Chondrocyte (in vitro differentiated cells): ENCODE measurements at regions not wholly inside any gene's neighbourhood (a gene's known extent, or its start where the extent isn't known, plus 50 kb on each side); places are given as distances from the start of the nearest gene placed in this dataset.
"Not testable (repeated sequence)": the region's sequence is repeated elsewhere in the genome, so short reads cannot be mapped to it uniquely, and the experiment has no call there.

Experiments
- DNase-seq: peaks from one replicate; pipeline ENCODE4 v3.0.0; 2021; ENCODE audit warnings: mixed read lengths, low spot score
- H3K27ac Mint-ChIP-seq: one replicate; pipeline ENCODE4 v1.8.0; 2021; ENCODE audit warnings: mild to moderate bottlenecking, moderate library complexity, mixed read lengths; ENCODE audit not compliant: unreplicated experiment
- H3K27me3 Mint-ChIP-seq: 2 replicates; pipeline ENCODE4 v1.8.0; 2021; ENCODE audit warnings: low read depth, mixed read lengths
- H3K36me3 Mint-ChIP-seq: 2 replicates; pipeline ENCODE4 v1.8.0; 2021; ENCODE audit warnings: low read depth, mixed read lengths
- H3K4me1 Mint-ChIP-seq: 2 replicates; pipeline ENCODE4 v1.8.0; 2021; ENCODE audit warnings: low read depth, mild to moderate bottlenecking, mixed read lengths
- H3K4me3 Mint-ChIP-seq: one replicate; pipeline ENCODE4 v1.8.0; 2021; ENCODE audit warnings: mild to moderate bottlenecking, moderate library complexity, mixed read lengths; ENCODE audit not compliant: unreplicated experiment
- H3K9me3 Mint-ChIP-seq: 2 replicates; pipeline ENCODE4 v1.8.0; 2021; ENCODE audit warnings: low read depth, mixed read lengths
- TF ChIP-seq, protein P1 (sequence below): fragments of 200-600 bp; sonication (generic); IDR thresholded peaks from 2 replicates; pipeline ENCODE4 v1.5.0; 2021; ENCODE audit warnings: antibody characterized with exemption, mild to moderate bottlenecking, moderate library complexity

DNA sequence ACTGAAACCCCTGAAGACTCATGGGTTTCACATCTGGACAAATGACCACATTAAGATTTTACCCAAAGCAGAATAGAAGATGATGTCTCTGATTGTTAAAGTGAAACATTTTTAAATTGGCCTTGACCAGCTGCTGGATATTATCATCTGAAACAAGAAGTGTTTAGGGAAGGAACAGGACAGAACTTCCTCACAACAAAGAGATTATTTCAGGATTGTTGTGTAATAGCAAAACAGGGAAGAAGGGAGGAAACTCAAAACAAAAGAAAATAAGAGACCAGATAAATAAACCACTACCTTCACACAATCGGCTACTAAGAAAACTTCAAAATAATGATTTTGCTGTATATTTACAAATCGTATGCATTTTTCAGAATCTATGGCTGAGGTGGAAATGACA lies 319.2 kb upstream of the API5 start:
- H3K27ac Mint-ChIP-seq = no peak overlapping the region
- peaks cover 6% of the 10 kb centered on the region for H3K9me3 Mint-ChIP-seq
- TF ChIP-seq, protein P1, sequence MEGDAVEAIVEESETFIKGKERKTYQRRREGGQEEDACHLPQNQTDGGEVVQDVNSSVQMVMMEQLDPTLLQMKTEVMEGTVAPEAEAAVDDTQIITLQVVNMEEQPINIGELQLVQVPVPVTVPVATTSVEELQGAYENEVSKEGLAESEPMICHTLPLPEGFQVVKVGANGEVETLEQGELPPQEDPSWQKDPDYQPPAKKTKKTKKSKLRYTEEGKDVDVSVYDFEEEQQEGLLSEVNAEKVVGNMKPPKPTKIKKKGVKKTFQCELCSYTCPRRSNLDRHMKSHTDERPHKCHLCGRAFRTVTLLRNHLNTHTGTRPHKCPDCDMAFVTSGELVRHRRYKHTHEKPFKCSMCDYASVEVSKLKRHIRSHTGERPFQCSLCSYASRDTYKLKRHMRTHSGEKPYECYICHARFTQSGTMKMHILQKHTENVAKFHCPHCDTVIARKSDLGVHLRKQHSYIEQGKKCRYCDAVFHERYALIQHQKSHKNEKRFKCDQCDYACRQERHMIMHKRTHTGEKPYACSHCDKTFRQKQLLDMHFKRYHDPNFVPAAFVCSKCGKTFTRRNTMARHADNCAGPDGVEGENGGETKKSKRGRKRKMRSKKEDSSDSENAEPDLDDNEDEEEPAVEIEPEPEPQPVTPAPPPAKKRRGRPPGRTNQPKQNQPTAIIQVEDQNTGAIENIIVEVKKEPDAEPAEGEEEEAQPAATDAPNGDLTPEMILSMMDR = no peak
- no peak for DNase-seq
- H3K4me3 Mint-ChIP-seq = no peak overlapping the region
- H3K27me3 Mint-ChIP-seq = no peaks in the 10 kb centered on the region
- no peaks in the 10 kb centered on the region for H3K4me1 Mint-ChIP-seq
- H3K36me3 Mint-ChIP-seq = no peaks in the 10 kb centered on the region

DNA sequence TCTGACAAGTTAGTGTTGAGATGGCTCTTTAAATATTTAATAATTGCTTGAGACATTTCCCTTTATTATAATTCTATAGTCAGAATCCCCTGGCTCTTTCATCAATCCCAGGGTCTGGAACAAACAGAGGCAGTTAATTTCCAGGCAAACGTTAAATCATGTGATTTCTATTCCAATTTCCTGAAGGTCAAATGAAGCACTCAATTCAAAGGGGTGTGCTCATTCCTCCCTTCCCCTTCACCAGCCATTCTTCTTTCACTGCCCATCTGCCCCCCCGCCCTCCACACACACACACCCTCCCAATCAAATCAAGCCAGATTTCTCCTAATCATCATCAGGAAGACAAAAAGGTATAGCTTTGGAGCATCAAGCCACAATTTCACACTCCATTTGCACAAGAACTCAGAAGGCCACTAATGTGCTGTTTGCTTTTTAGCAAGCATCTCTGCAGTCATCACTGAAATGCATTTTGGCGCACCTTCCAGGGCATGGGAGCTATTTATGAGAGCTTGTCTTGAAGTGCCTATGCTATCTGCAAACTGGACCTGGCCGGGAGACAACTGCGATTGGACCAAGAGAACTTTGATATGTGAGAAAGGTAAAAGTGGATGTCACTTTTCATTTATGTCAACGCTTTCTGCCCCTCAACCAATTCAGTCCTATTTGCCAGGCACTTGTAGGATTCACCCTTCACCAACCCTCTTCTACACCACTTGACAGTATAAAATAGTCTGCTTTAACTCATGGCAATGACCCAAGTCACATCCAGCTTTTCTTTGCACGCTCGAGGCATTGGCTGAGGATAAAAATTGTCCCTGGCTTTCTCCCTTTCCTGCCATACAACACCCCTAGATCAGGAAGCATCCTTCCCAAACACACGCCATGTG lies 315.1 kb upstream of the API5 start:
- peaks cover 7% of the 10 kb centered on the region for H3K9me3 Mint-ChIP-seq
- H3K4me1 Mint-ChIP-seq = no peaks in the 10 kb centered on the region
- DNase-seq = no peak
- H3K36me3 Mint-ChIP-seq = no peaks in the 10 kb centered on the region
- no peak overlapping the region for H3K27ac Mint-ChIP-seq
- no peaks in the 10 kb centered on the region for H3K27me3 Mint-ChIP-seq
- no peak overlapping the region for H3K4me3 Mint-ChIP-seq
- TF ChIP-seq, protein P1 = no peak

DNA sequence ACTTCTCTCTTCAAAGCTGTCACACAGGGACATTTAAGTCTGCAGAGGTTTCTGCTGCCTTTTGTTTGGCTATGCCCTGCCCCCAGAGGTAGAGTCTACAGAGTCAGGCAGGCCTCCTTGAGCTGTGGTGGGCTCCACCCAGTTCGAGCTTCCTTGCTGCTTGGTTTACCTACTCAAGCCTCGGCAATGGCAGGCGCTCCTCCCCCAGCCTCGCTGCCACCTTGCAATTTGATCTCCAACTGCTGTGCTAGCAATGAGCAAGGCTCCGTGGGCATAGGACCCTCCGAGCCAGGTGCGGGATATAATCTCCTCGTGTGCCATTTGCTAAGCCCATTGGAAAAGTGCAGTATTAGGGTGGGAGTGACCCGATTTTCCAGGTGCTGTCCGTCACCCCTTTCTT lies 306.9 kb upstream of the API5 start:
- not testable (repeated sequence) for H3K4me1 Mint-ChIP-seq, H3K27ac Mint-ChIP-seq, H3K4me3 Mint-ChIP-seq, DNase-seq, H3K36me3 Mint-ChIP-seq, H3K27me3 Mint-ChIP-seq
- H3K9me3 Mint-ChIP-seq = peaks cover 39% of the 10 kb centered on the region

DNA sequence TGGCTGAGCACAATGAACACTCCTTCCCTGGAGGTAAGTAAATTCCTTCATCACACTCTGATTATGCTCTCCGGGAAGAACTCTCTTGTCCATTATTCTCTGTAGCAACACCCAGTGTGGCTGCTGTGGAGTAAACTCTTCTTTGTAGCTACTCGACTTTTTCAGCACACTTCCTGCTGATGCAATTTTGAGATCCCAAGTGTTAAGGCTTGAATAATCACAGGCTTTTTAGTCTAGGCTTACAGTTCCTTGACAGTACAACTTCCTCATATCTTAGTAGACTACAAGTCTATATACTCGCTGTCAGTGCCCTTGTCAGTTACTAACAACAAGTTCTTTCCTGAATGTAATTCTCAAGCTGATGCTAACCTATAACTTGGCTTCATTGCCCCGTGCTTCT lies 301.8 kb upstream of the API5 start:
- H3K4me1 Mint-ChIP-seq = no peaks in the 10 kb centered on the region
- no peak for DNase-seq
- H3K27me3 Mint-ChIP-seq = no peaks in the 10 kb centered on the region
- peaks cover 21% of the 10 kb centered on the region for H3K9me3 Mint-ChIP-seq
- no peak overlapping the region for H3K4me3 Mint-ChIP-seq
- no peak overlapping the region for H3K27ac Mint-ChIP-seq
- TF ChIP-seq, protein P1 = no peak
- no peaks in the 10 kb centered on the region for H3K36me3 Mint-ChIP-seq

DNA sequence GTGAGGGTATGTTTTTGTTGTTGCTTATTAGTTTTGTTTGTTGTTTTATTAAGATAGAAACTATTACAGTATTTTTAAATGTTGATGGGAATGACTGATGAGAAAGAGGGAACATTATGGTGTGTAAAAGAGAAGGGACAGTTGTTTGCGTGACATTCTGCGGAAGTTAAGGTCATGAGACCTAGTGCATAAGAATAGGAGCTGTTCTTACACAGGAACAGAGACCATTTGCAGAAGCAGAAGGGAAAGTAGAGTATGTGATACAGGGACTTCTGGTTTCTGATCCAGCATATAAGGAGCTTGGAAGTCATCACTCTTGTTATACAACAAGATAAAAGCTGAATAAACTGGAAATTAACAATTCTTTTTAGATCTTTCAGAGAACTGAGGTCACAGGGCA lies 299.2 kb upstream of the API5 start:
- H3K36me3 Mint-ChIP-seq = no peaks in the 10 kb centered on the region
- no peaks in the 10 kb centered on the region for H3K27me3 Mint-ChIP-seq
- H3K4me1 Mint-ChIP-seq = no peaks in the 10 kb centered on the region
- peaks cover 15% of the 10 kb centered on the region for H3K9me3 Mint-ChIP-seq
- no peak overlapping the region for H3K27ac Mint-ChIP-seq
- no peak overlapping the region for H3K4me3 Mint-ChIP-seq
- TF ChIP-seq, protein P1 = no peak
- DNase-seq = no peak

DNA sequence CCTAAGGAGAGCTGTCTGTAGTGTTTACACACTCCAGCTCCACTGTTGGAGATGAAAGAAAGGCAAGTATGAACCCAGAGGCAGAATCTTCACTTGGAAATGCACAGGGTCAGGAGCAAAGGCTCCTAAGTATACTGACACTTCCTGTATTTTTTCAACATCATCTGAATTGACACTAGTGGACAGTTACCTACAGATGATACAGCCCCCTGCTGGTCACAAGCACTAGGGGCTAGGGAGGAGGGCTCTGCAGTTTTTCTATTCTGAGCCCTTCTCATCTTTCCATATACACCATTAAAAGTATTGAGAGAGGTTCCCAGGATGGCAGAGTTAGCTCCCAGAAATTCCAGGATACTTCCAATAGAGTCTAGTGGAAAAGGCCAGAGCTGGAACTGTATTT lies 290.3 kb upstream of the API5 start:
- Mint-ChIP-seq H3K27ac (no peak overlapping the region), H3K9me3 (no peaks in the 10 kb centered on the region), H3K4me1 (no peaks in the 10 kb centered on the region), H3K4me3 (no peak overlapping the region), H3K36me3 (no peaks in the 10 kb centered on the region), H3K27me3 (no peaks in the 10 kb centered on the region)
- TF ChIP-seq, protein P1 = no peak
- no peak for DNase-seq
